B cell (primary cell): ENCODE measurements at regions not wholly inside any gene's neighbourhood (a gene's known extent, or its start where the extent isn't known, plus 50 kb on each side); places are given as distances from the start of the nearest gene placed in this dataset.

Experiments used
- CTCF ChIP-seq: fragments of 200-600 bp; IDR thresholded peaks from one replicate; pipeline ENCODE4 v1.8.0; 2022; ENCODE audit warnings: antibody characterized with exemption, mild to moderate bottlenecking
- EZH2 ChIP-seq: IDR thresholded peaks from 2 replicates; pipeline ENCODE4 v1.6.1; 2012; ENCODE audit warnings: borderline replicate concordance, low read depth, mild to moderate bottlenecking, moderate library complexity, low read length; ENCODE audit not compliant: insufficient read depth, poor library complexity, severe bottlenecking

GRCh38 chr5:125064621-125065438 is 318.4 kb upstream of the ZNF608 start:
- TF ChIP-seq CTCF, result no peak
- TF ChIP-seq EZH2, result no peak
